ENCODE measurements at regions not wholly inside any gene's neighbourhood (a gene's known extent, or its start where the extent isn't known, plus 50 kb on each side); places are given as distances from the start of the nearest gene placed in this dataset.
"Not testable (repeated sequence)": the region's sequence is repeated elsewhere in the genome, so short reads cannot be mapped to it uniquely, and the experiment has no call there.

DNA sequence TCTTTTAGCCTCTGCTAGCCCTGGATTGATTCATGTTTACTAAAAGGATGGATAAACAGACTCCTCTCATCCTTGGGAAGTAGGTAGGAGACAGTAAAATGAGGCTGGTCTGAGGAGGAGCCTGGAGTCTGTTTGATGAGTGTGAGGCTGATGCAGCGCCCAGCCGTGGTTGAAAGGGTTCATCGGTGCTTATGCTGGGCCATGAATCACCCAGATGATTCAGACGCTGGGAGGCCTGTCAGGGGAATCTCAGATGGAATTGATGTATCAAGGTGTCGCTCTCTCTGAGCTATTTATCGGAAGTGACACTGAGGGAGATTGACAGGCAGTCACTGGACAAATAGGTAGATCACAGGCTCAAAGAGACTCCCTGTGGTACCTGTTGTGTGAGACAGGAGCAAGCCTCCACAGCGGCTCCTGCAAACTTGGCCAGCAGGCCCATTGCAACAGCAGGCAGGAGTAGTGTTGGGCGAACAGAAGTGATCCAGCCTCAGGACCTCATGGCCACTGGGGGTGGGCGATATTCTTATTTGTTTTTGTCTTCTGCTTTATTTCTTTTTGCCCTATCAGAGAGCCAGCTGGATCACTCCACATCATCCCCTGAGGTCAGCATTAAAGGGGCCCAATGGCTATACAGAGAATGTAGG, 109.9 kb upstream of the CADM1 start:
- H3K4me3 ChIP-seq (ENCODE audit: low read depth, low read length) = no peak overlapping the region
- no peaks in the 10 kb centered on the region for H3K9me3 ChIP-seq (ENCODE audit: control insufficient read depth, insufficient read depth, low read length)
- H3K4me1 ChIP-seq (ENCODE audit: control insufficient read depth, insufficient read depth, low read length) = peaks cover 19% of the 10 kb centered on the region
- no peak overlapping the region for H3K27ac ChIP-seq (ENCODE audit: low read depth, low read length)
- WGBS (ENCODE audit: insufficient coverage) = 74% methylated on average over 7 of the region's 9 CpGs
- DNase-seq (ENCODE audit: low read depth in 4 of 6, low spot score in 6 of 6) = peak in 1 of 6 donors; percentile 43
- H3K36me3 ChIP-seq (ENCODE audit: control insufficient read depth, insufficient read depth, low read length) = no peaks in the 10 kb centered on the region
- H3K27me3 ChIP-seq (ENCODE audit: control insufficient read depth, insufficient read depth, low read length) = no peaks in the 10 kb centered on the region

DNA sequence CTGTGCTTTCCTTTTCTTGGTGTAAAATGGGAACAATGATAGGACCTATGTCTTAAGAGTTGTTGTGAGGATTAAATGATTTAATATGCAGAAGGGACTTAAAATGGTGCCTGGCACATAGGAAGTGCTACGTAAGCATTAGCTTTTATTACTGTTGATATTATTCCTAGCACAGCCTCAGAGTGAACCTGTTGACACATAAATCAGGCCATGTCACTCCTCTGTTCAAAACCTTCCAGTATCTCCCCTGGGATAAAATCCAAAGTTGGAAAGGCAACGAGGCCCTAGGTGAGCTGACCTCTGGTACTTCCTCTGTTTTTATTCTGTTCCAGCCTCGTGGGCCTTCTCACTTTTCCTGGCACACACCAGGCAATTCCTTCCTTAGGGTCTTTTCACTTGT, 108.8 kb upstream of the CADM1 start:
- no peak overlapping the region for H3K27ac ChIP-seq (ENCODE audit: low read depth, low read length)
- H3K36me3 ChIP-seq (ENCODE audit: control insufficient read depth, insufficient read depth, low read length) = no peaks in the 10 kb centered on the region
- H3K27me3 ChIP-seq (ENCODE audit: control insufficient read depth, insufficient read depth, low read length) = no peaks in the 10 kb centered on the region
- peaks cover 14% of the 10 kb centered on the region for H3K4me1 ChIP-seq (ENCODE audit: control insufficient read depth, insufficient read depth, low read length)
- H3K9me3 ChIP-seq (ENCODE audit: control insufficient read depth, insufficient read depth, low read length) = no peaks in the 10 kb centered on the region
- no peak overlapping the region for H3K4me3 ChIP-seq (ENCODE audit: low read depth, low read length)
- 83% methylated on average over 2 of the region's 3 CpGs for WGBS (ENCODE audit: insufficient coverage)
- DNase-seq (ENCODE audit: low read depth in 4 of 6, low spot score in 6 of 6) = no peak

DNA sequence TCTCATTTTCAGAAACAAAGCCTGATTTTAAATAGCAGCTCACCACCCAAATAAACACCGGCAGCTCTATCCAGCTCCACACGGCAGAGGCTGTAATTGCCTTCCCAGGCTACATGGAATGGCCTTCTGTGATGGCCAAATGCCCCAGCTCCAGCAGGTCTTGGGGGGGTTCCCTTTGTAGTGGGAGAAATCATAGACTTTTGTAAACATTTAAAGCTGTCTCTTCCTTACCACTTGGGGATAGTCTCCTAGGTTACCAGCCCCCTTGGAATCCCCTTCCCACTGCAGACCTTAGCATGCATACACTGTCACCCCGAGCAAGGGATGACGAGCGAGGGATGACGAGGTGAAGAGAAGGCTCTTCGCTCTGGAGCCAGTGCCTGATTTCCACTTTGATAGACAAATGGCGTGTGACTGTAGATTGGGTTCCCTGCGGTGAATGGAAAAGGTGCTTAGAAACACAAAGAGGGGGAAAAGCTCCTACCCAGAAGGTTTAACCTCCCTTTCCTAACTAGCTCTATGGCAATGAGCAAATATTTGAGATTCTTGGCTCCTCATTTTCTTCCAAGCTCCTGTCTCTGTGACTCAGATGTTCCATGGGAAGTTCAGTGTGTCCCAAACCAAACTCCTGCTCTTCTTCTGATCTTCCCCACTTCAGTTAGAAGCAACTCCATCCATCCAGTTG, 108.0 kb upstream of the CADM1 start:
- H3K4me1 ChIP-seq (ENCODE audit: control insufficient read depth, insufficient read depth, low read length) = peaks cover 14% of the 10 kb centered on the region
- H3K4me3 ChIP-seq (ENCODE audit: low read depth, low read length) = no peak overlapping the region
- no peaks in the 10 kb centered on the region for H3K9me3 ChIP-seq (ENCODE audit: control insufficient read depth, insufficient read depth, low read length)
- no peak overlapping the region for H3K27ac ChIP-seq (ENCODE audit: low read depth, low read length)
- DNase-seq (ENCODE audit: low read depth in 4 of 6, low spot score in 6 of 6) = peak in 2 of 6 donors; percentile 45 to 54
- no peaks in the 10 kb centered on the region for H3K36me3 ChIP-seq (ENCODE audit: control insufficient read depth, insufficient read depth, low read length)
- WGBS (ENCODE audit: insufficient coverage) = no CpG with 5 or more reads among the region's 9 CpGs
- no peaks in the 10 kb centered on the region for H3K27me3 ChIP-seq (ENCODE audit: control insufficient read depth, insufficient read depth, low read length)

DNA sequence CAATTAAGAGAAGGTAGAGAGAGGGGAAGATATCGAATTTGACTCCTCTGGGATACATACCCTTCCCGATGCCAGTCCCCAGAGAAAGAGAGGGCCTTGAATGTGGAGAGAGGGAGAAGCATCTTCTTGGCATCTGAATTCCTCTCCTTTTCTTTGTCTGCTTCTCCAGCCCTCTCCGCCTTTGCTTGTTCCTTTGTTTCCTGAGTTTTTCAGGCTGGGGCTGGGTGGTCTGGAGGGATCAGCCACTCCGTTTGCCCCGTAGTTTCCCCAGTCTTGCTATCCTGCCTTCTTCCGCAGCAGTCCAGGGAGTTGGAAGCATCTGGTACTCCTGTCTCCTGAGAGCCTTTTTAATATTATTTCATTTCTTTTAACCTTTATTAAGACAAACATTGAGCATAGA, 107.1 kb upstream of the CADM1 start:
- no peak overlapping the region for H3K4me3 ChIP-seq (ENCODE audit: low read depth, low read length)
- no peak overlapping the region for H3K27ac ChIP-seq (ENCODE audit: low read depth, low read length)
- peaks cover 15% of the 10 kb centered on the region for H3K4me1 ChIP-seq (ENCODE audit: control insufficient read depth, insufficient read depth, low read length)
- DNase-seq (ENCODE audit: low read depth in 4 of 6, low spot score in 6 of 6) = peak in 1 of 6 donors; percentile 58
- H3K27me3 ChIP-seq (ENCODE audit: control insufficient read depth, insufficient read depth, low read length) = no peaks in the 10 kb centered on the region
- WGBS (ENCODE audit: insufficient coverage) = 50% methylated on average over 2 of the region's 6 CpGs
- H3K36me3 ChIP-seq (ENCODE audit: control insufficient read depth, insufficient read depth, low read length) = no peaks in the 10 kb centered on the region
- H3K9me3 ChIP-seq (ENCODE audit: control insufficient read depth, insufficient read depth, low read length) = no peaks in the 10 kb centered on the region

- Histone ChIP-seq H3K36me3 (ENCODE audit: control insufficient read depth, insufficient read depth, low read length) (no peaks in the 10 kb centered on the region), H3K9me3 (ENCODE audit: control insufficient read depth, insufficient read depth, low read length) (no peaks in the 10 kb centered on the region), H3K4me1 (ENCODE audit: control insufficient read depth, insufficient read depth, low read length) (peaks cover 16% of the 10 kb centered on the region), H3K27ac (ENCODE audit: low read depth, low read length) (no peak overlapping the region), H3K27me3 (ENCODE audit: control insufficient read depth, insufficient read depth, low read length) (no peaks in the 10 kb centered on the region), H3K4me3 (ENCODE audit: low read depth, low read length) (no peak overlapping the region)
- no peak for DNase-seq (ENCODE audit: low read depth in 4 of 6, low spot score in 6 of 6)
- WGBS (ENCODE audit: insufficient coverage) = no CpG with 5 or more reads among the region's 3 CpGs
Measured at GRCh38 chr11:115610908-115611307, 106.7 kb upstream of the CADM1 start.

DNA sequence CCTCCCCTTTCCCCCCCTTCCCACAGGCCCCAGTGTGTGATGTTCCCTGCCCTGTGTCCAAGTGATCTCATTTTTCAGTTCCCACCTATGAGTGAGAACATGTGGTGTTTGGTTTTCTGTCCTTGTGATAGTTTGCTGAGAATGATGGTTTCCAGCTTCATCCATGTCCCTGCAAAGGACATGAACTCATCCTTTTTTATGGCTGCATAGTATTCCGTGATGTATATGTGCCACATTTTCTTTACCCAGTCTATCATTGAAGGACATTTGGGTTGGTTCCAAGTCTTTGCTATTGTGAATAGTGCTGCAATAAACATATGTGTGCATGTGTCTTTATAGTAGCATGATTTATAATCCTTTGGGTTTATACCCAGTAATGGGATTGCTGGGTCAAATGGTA, 106.0 kb upstream of the CADM1 start:
- not testable (repeated sequence) for H3K4me3 ChIP-seq (ENCODE audit: low read depth, low read length); H3K27ac ChIP-seq (ENCODE audit: low read depth, low read length); H3K9me3 ChIP-seq (ENCODE audit: control insufficient read depth, insufficient read depth, low read length); H3K27me3 ChIP-seq (ENCODE audit: control insufficient read depth, insufficient read depth, low read length); DNase-seq (ENCODE audit: low read depth in 4 of 6, low spot score in 6 of 6); H3K36me3 ChIP-seq (ENCODE audit: control insufficient read depth, insufficient read depth, low read length)
- whole genome bisulfite sequencing (ENCODE audit: insufficient coverage) = no CpG with 5 or more reads among the region's 1 CpG
- peaks cover 16% of the 10 kb centered on the region for H3K4me1 ChIP-seq (ENCODE audit: control insufficient read depth, insufficient read depth, low read length)

DNA sequence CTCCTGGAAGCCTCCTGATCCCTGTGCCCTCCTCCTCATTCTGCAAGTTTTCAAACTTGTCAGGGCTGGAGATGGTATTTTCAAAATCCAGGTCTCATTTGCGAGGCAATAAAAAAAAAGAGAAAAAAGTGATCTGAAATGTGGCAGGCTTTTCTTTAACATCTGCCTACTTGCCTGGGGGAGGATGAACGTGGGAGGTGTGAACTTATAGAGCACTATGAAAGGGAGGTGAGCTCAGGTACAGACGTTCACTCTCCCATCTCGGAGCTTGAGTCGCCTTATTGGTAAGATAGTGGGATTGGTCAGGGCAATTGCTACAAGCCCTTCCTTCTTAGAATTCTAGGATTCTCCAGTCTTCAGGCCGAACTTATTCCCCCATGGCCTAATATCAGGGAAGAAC, 104.8 kb upstream of the CADM1 start:
- WGBS (ENCODE audit: insufficient coverage) = 75% methylated on average over 1 of the region's 6 CpGs
- no peak for DNase-seq (ENCODE audit: low read depth in 4 of 6, low spot score in 6 of 6)
- no peak overlapping the region for H3K27ac ChIP-seq (ENCODE audit: low read depth, low read length)

DNA sequence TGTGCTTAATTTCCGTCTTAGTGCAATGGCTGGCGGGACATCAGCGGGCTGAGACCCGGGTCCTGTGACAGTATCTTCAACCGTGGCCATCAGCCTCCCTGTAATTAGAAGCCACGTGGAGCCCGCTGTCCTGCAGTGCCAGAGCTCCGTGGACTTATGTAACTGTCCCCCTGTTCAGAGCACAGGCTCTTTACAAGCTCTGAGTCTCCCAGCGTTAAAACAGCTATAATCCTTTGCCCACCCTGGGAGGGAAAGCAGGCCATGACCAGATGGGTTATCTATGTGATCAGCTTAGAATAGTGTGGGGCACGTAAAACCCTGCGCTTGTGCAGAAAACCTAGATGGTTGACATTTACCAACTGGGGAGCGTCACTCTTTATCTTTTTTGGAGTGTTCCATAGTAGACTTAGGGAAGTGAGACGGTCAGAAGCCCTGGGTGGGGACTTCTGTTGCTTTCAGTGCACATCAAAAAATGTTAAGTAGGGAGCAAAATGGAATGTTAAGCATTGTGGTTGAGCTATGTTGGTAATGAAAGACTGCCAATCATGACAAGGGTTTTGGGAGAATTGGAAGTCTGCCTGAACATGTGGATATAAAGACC, 103.5 kb upstream of the CADM1 start:
- Histone ChIP-seq H3K4me3 (ENCODE audit: low read depth, low read length) (no peak overlapping the region), H3K36me3 (ENCODE audit: control insufficient read depth, insufficient read depth, low read length) (no peaks in the 10 kb centered on the region), H3K27me3 (ENCODE audit: control insufficient read depth, insufficient read depth, low read length) (no peaks in the 10 kb centered on the region), H3K27ac (ENCODE audit: low read depth, low read length) (no peak overlapping the region), H3K9me3 (ENCODE audit: control insufficient read depth, insufficient read depth, low read length) (no peaks in the 10 kb centered on the region), H3K4me1 (ENCODE audit: control insufficient read depth, insufficient read depth, low read length) (peaks cover 16% of the 10 kb centered on the region)
- 72% methylated on average over 12 of the region's 13 CpGs for WGBS (ENCODE audit: insufficient coverage)
- peak in 1 of 6 donors; percentile 23 for DNase-seq (ENCODE audit: low read depth in 4 of 6, low spot score in 6 of 6)

More for the DNA sequence above, 104.8 kb upstream of the CADM1 start:
- Histone ChIP-seq H3K36me3 (ENCODE audit: control insufficient read depth, insufficient read depth, low read length) (no peaks in the 10 kb centered on the region), H3K9me3 (ENCODE audit: control insufficient read depth, insufficient read depth, low read length) (no peaks in the 10 kb centered on the region), H3K27me3 (ENCODE audit: control insufficient read depth, insufficient read depth, low read length) (no peaks in the 10 kb centered on the region), H3K4me1 (ENCODE audit: control insufficient read depth, insufficient read depth, low read length) (peaks cover 16% of the 10 kb centered on the region), H3K4me3 (ENCODE audit: low read depth, low read length) (no peak overlapping the region)

DNA sequence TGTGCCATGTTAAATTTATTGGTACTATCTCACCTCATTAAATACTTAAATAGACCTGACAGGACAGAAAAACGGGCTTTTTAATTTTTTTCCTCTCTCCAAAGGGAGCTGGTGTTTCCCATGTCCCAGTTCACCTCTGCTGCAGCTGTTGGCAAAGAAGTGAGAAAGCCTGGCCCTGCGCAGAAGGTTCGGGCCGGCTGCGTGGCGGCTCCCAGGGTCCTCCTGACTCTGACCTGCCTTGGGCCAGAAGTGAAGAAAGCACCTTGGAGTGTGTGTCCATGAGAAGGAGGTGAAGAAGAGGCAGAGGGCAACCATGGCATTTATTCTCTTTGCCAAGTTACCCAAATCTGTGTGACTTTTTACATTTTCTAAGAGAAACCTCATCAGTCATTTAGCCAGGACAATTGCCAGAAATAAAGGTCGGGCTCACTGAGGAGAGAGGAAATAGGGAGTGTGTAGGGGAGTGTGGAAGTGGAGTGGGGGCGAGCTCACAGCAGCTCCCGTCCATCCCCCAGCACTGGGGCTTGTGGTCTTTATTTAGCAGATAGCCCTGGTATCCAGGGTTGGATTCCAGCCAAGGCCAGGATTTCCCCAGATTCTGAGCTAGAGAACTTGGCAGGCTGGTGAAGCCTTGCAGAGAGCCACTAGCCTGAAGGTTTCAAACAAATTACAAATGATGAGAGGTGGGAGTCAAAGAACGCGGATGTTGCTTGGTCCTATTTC, 102.4 kb upstream of the CADM1 start:
- Histone ChIP-seq H3K4me1 (ENCODE audit: control insufficient read depth, insufficient read depth, low read length) (peaks cover 13% of the 10 kb centered on the region), H3K27me3 (ENCODE audit: control insufficient read depth, insufficient read depth, low read length) (no peaks in the 10 kb centered on the region), H3K36me3 (ENCODE audit: control insufficient read depth, insufficient read depth, low read length) (no peaks in the 10 kb centered on the region), H3K9me3 (ENCODE audit: control insufficient read depth, insufficient read depth, low read length) (no peaks in the 10 kb centered on the region), H3K4me3 (ENCODE audit: low read depth, low read length) (no peak overlapping the region), H3K27ac (ENCODE audit: low read depth, low read length) (no peak overlapping the region)
- DNase-seq (ENCODE audit: low read depth in 4 of 6, low spot score in 6 of 6) = peak in 3 of 6 donors; percentile 57 to 80 (median 80)
- 67% methylated on average over 7 of the region's 11 CpGs for WGBS (ENCODE audit: insufficient coverage)
